ENCODE measurements at regions not wholly inside any gene's neighbourhood (a gene's known extent, or its start where the extent isn't known, plus 50 kb on each side); places are given as distances from the start of the nearest gene placed in this dataset.
"Not testable (repeated sequence)": the region's sequence is repeated elsewhere in the genome, so short reads cannot be mapped to it uniquely, and the experiment has no call there.

DNA sequence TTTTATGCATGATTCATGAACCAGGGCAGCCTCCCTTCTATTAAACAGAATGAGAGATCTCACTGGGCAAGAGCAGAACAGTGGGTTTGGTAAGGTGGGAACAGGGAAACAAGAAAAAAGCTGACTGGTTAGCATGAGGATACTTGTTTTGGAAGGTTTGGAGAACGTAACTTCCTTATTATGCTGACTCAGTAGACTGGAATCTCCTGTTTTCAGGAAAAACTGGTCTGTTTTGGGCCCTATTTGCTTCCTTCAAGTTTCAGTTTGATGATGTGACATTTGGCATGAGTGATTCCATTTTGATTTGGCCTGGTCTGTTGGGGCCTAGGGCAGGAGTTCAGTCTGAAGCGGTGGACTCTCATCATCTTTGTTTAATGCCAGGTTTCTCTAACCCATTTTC lies 172.0 kb downstream of the MYLK4 start:
- no peak overlapping the region for H3K4me3 ChIP-seq
- H3K79me2 ChIP-seq (ENCODE audit: low read depth), result no peaks in the 10 kb centered on the region
- no peaks in the 10 kb centered on the region for H3K36me3 ChIP-seq (ENCODE audit: low read depth)
- ChIA-PET POLR2A (ENCODE audit: unreplicated experiment) (interaction anchor here (0.6 kb wide), 2 partner anchors 36 to 77 kb away, joined by 3 to 5 read pairs; no protein-coding TSS in a partner anchor), CTCF (interaction anchor here (0.6 kb wide), 1 partner anchor 120 kb away, joined by 4 read pairs; no protein-coding TSS in a partner anchor)
- peaks cover 20% of the 10 kb centered on the region for H3K4me1 ChIP-seq (replicated peaks; ENCODE audit: insufficient read depth)
- no peaks in the 10 kb centered on the region for H3K9me2 ChIP-seq (ENCODE audit: insufficient read depth)
- intact Hi-C loops (cut with micrococcal nuclease; ENCODE audit: unreplicated experiment), result loop anchor here (2.0 kb wide), 1 partner anchor 52 kb away; no protein-coding TSS in a partner anchor
- H3K27ac ChIP-seq, result peak overlapping the region; percentile 83
- BruUV-seq (replicated peaks), result no TSS peak
- no peaks in the 10 kb centered on the region for H4K20me1 ChIP-seq (ENCODE audit: insufficient read depth)
- H2AFZ ChIP-seq, result peak overlapping the region; percentile 66
- DNase-seq, result peak; percentile 21 to 85
- peaks cover 5% of the 10 kb centered on the region; the same call in 1 of the 2 replicates for H3F3A ChIP-seq (ENCODE audit: insufficient read depth, low read depth)
- H3K9me3 ChIP-seq (ENCODE audit: insufficient read depth, low read depth), result no peaks in the 10 kb centered on the region
- TF ChIP-seq, protein P1, sequence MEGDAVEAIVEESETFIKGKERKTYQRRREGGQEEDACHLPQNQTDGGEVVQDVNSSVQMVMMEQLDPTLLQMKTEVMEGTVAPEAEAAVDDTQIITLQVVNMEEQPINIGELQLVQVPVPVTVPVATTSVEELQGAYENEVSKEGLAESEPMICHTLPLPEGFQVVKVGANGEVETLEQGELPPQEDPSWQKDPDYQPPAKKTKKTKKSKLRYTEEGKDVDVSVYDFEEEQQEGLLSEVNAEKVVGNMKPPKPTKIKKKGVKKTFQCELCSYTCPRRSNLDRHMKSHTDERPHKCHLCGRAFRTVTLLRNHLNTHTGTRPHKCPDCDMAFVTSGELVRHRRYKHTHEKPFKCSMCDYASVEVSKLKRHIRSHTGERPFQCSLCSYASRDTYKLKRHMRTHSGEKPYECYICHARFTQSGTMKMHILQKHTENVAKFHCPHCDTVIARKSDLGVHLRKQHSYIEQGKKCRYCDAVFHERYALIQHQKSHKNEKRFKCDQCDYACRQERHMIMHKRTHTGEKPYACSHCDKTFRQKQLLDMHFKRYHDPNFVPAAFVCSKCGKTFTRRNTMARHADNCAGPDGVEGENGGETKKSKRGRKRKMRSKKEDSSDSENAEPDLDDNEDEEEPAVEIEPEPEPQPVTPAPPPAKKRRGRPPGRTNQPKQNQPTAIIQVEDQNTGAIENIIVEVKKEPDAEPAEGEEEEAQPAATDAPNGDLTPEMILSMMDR (conservative IDR thresholded peaks at IDR 0.05), result no peak
- TF ChIP-seq EZH2 (IDR thresholded peaks at IDR 0.05; ENCODE audit: low read depth), result no peak
- peak overlapping the region; percentile 39 for H3K4me2 ChIP-seq
- no peaks in the 10 kb centered on the region for H3K27me3 ChIP-seq (ENCODE audit: insufficient read depth, low read depth)

DNA sequence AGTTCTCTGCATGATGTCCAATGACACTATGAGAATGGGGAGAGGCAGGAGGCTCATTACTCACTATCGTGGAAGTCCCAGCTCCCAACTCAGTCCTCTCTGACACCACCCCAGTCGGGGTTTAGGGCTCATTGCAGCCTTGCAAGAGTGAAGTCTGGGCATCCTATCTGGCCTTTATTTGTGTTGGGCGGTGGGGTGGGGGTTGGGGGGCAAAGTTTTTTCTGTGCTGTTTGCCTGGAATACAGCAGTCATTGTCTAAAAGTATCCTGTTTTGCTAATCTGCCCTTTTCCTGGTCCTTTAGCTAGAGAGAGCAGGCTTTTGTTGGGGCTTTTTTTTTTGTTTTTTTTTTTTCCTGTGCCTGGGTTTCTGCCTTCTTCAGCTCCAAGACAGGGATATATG lies 174.2 kb downstream of the MYLK4 start:
- H3K27me3 ChIP-seq (ENCODE audit: insufficient read depth, low read depth), result no peaks in the 10 kb centered on the region
- DNase-seq, result no peak
- H3K9me2 ChIP-seq (ENCODE audit: insufficient read depth), result no peaks in the 10 kb centered on the region
- no peaks in the 10 kb centered on the region for H3K36me3 ChIP-seq (ENCODE audit: low read depth)
- POLR2A ChIA-PET (ENCODE audit: unreplicated experiment), result no interaction called here
- intact Hi-C loops (cut with micrococcal nuclease; ENCODE audit: unreplicated experiment), result no loop called here
- H3K4me1 ChIP-seq (replicated peaks; ENCODE audit: insufficient read depth), result peaks cover 20% of the 10 kb centered on the region
- TF ChIP-seq, protein P1 (conservative IDR thresholded peaks at IDR 0.05), result no peak
- no peak for TF ChIP-seq EZH2 (IDR thresholded peaks at IDR 0.05; ENCODE audit: low read depth)
- H2AFZ ChIP-seq, result no peak overlapping the region
- H3F3A ChIP-seq (ENCODE audit: insufficient read depth, low read depth), result peaks cover 5% of the 10 kb centered on the region; the same call in 1 of the 2 replicates
- BruUV-seq (replicated peaks), result no TSS peak
- no peak overlapping the region for H3K4me3 ChIP-seq
- no peak overlapping the region for H3K27ac ChIP-seq
- H3K4me2 ChIP-seq, result no peak overlapping the region
- H4K20me1 ChIP-seq (ENCODE audit: insufficient read depth), result no peaks in the 10 kb centered on the region
- no peaks in the 10 kb centered on the region for H3K9me3 ChIP-seq (ENCODE audit: insufficient read depth, low read depth)
- no peaks in the 10 kb centered on the region for H3K79me2 ChIP-seq (ENCODE audit: low read depth)
- CTCF ChIA-PET, result interaction anchor here (0.6 kb wide), 2 partner anchors 367 to 1505 kb away, joined by 3 to 7 read pairs; no protein-coding TSS in a partner anchor

DNA sequence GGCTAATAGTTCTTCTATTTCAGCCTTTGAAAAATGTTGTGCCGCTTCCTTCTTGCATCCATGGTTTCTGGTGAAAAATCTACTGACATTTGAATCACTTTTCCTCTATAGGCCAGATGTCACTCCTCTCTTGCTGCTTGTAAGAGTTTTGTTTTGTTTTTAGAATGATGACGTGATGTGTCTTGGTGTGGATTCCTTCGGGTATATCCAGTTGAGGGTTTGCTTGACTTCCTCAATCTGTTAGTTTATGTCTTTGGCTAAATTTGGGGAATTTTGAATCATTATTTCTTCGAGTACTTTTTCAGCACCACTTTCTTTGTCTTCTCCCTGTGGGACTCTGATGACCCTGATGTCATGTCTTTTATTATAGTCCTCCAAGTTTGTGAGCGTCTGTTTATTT lies 175.5 kb downstream of the MYLK4 start:
- H3K27ac ChIP-seq, result no peak overlapping the region
- H3K4me2 ChIP-seq, result no peak overlapping the region
- no peak overlapping the region for H2AFZ ChIP-seq
- H3F3A ChIP-seq (ENCODE audit: insufficient read depth, low read depth), result peaks cover 5% of the 10 kb centered on the region; the same call in 1 of the 2 replicates
- ChIA-PET CTCF (no interaction called here), POLR2A (ENCODE audit: unreplicated experiment) (no interaction called here)
- TF ChIP-seq, protein P1 (conservative IDR thresholded peaks at IDR 0.05), result no peak
- TF ChIP-seq EZH2 (IDR thresholded peaks at IDR 0.05; ENCODE audit: low read depth), result no peak
- H3K4me3 ChIP-seq, result no peak overlapping the region
- H3K27me3 ChIP-seq (ENCODE audit: insufficient read depth, low read depth), result no peaks in the 10 kb centered on the region
- no peaks in the 10 kb centered on the region for H4K20me1 ChIP-seq (ENCODE audit: insufficient read depth)
- no peaks in the 10 kb centered on the region for H3K79me2 ChIP-seq (ENCODE audit: low read depth)
- no TSS peak for BruUV-seq (replicated peaks)
- intact Hi-C loops (cut with micrococcal nuclease; ENCODE audit: unreplicated experiment), result no loop called here
- DNase-seq, result no peak
- no peaks in the 10 kb centered on the region for H3K9me3 ChIP-seq (ENCODE audit: insufficient read depth, low read depth)
- no peaks in the 10 kb centered on the region for H3K36me3 ChIP-seq (ENCODE audit: low read depth)
- peaks cover 20% of the 10 kb centered on the region for H3K4me1 ChIP-seq (replicated peaks; ENCODE audit: insufficient read depth)
- no peaks in the 10 kb centered on the region for H3K9me2 ChIP-seq (ENCODE audit: insufficient read depth)

DNA sequence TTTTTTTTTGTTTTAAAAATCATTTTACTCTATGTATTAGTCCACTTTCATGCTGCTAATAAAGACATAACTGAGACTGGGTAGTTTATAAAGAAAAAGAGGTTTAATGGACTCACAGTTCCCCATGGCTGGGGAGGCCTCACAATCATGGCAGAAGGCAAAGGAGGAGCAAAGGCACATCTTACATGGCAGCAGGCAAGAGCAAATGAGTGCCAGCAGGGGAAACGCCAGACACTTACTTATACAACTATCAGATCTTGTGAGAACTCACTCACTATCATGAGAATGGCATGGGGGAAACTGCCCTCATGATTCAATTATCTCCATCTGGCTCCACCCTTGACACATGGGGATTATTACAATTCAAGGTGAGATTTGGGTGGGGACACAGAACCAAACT lies 181.3 kb downstream of the MYLK4 start:
- intact Hi-C loops (cut with micrococcal nuclease; ENCODE audit: unreplicated experiment); H3K27me3 ChIP-seq (ENCODE audit: insufficient read depth, low read depth); DNase-seq; H2AFZ ChIP-seq; H3K4me1 ChIP-seq (replicated peaks; ENCODE audit: insufficient read depth); BruUV-seq (replicated peaks); CTCF ChIA-PET; H3F3A ChIP-seq (ENCODE audit: insufficient read depth, low read depth); H3K4me2 ChIP-seq; H3K9me3 ChIP-seq (ENCODE audit: insufficient read depth, low read depth); H3K9me2 ChIP-seq (ENCODE audit: insufficient read depth); H3K27ac ChIP-seq; H4K20me1 ChIP-seq (ENCODE audit: insufficient read depth); H3K4me3 ChIP-seq; H3K36me3 ChIP-seq (ENCODE audit: low read depth); H3K79me2 ChIP-seq (ENCODE audit: low read depth); POLR2A ChIA-PET (ENCODE audit: unreplicated experiment): not testable (repeated sequence)
